HTR-8/SVneo (cell line): ENCODE measurements at regions not wholly inside any gene's neighbourhood (a gene's known extent, or its start where the extent isn't known, plus 50 kb on each side); places are given as distances from the start of the nearest gene placed in this dataset.

Source experiments
- DNase-seq: peaks from one replicate; pipeline ENCODE4 v3.0.0; 2011; ENCODE audit warnings: low spot score, mixed read lengths; ENCODE audit not compliant: insufficient read length
- FAIRE-seq: peaks from 2 replicates; lab custom pipeline; 2011; peaks lifted over from hg19 to GRCh38; lab: Jason Lieb, UNC

DNA sequence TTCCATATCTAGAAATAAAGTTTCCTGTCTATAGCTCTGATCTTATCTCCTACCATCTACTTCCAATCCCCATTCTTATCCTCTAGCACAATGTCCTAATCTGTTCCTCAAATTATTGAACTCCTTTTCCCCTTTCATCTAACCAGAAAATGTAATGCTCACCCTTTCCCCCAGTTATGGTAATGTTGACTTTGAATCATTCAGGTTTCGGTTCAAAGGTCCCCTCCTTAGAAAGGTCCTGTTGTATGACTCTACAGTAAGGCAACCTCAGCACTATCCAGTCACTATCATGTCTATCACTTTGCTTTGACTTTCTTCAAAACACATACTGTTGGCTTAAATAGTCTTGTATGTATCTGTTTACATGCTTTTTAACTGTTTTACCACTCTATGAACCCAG lies 264.2 kb upstream of the PCDH15 start:
- no peak for FAIRE-seq
- no peak for DNase-seq

DNA sequence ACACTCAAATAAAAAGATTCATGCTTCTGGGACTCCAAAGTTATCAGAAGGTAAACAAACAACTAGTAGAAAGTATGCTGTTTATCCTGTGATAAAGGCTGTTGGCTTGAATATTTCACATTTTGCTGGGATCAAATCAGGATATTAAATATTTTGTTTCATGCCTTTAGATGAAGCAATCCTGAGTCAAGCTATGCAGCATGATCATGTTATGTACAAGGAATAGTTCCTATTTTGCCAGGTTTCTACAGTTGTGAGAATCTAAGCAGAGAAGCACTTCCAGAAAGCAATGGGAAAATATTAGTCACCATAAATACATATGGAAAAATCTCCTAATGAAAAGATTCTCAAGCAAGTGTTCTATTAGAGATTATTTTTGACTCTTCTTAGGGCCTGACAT lies 262.8 kb upstream of the PCDH15 start:
- DNase-seq: no peak
- no peak for FAIRE-seq

DNA sequence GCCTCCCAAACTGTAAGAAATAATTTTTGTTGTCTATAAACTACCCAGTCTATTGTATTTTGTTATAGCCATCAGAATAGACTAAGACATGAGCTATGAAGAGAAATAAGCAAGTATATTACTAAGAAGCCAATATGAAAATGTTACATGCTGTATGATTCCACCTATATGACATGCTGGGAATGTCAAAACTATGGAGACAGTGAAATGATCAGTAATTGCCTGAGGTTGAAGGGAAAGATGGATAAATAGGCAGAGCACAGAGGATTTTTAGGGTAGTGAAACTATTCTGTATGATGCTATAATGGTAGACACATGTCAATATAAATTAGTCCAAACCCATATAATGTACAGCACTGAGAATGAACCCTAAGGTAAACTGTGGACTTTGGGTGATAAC lies 261.3 kb upstream of the PCDH15 start:
- DNase-seq: no peak
- FAIRE-seq: no peak

DNA sequence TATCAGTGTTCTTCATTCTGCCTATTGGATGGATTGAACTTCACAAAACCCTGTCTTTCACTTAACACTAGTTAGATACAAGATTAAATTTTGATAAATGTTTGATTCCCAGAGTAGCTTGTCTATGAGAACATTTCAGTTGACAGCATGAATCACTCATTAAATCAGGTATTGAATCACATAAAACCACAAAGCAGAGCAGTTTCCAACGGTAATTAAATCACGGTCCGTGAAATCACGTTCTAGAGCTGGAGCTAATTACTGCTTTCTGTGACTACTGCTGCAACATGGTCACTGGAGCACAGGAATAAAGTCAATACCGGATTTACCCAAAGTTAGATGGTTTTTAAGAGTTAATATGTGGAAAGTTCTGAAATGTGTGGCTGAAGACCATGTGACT lies 257.8 kb upstream of the PCDH15 start:
- DNase-seq (no peak), FAIRE-seq (no peak)

DNA sequence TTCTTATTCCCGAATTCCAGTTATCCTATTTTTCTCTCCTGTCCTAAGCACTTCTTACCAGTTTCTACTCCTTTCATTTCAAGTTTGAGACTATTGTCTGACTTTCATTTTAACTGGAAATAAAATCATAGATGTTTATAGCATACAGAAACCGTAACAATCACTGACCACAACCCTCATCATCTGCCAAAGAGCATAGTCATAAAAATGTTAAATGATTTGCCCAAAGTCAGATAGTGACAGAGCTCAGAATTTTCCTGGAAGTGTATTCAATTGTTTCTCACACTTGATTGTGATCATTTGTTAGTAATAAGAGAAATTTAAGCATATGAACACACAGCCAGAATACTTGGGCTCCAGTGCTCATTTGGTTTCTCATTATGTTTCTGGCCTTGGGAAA lies 250.5 kb upstream of the PCDH15 start:
- DNase-seq (no peak), FAIRE-seq (no peak)

DNA sequence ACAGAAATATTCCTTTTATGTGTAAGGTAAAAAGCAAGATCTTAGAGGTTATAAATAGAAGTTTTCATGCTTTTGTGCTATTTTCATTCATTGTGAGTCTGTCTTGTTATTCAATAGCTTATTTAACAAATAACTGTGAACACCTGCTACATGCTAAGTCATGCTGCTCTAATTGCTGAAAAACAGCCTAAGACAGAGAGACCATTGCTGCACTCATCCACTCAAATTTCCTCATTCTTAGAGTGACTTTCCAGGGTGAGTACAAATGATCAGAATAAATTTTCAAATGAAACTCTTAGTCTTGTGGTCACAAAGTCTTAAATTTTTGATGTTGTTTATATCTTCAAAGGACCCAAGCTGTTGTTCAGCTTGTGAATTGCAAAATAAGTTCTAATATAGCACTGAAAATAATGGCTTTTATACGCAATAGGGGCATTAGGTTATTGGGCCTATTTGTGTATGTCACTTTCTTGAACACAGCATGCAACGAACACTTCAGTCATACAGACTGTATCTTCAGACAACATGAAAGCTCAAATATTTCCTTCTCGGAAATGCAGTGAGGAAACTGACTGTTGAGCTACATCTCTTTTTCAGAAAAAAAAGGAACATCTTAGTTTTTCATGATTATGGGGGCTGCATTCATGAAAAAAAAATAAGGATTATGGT lies 247.9 kb upstream of the PCDH15 start:
- DNase-seq: no peak
- FAIRE-seq: no peak

DNA sequence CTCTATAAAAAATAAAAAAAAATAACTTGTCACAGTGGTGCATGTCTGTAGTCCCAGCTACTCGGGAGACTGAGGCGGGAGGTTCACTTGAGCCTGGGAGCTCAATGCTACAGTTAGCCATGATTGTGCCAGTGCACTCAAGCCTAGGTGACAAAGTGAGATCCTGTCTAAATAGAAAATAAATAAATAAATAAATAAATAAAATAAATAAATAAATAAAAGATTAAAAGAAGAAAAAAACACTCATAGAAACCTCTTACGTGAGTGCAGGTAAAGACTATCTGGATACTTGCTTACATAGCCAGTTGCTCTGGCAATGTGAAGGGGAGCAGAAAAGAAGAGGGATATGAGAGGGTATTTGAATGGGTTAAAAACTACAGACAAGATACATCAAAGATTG lies 242.5 kb upstream of the PCDH15 start:
- FAIRE-seq (no peak), DNase-seq (no peak)

DNA sequence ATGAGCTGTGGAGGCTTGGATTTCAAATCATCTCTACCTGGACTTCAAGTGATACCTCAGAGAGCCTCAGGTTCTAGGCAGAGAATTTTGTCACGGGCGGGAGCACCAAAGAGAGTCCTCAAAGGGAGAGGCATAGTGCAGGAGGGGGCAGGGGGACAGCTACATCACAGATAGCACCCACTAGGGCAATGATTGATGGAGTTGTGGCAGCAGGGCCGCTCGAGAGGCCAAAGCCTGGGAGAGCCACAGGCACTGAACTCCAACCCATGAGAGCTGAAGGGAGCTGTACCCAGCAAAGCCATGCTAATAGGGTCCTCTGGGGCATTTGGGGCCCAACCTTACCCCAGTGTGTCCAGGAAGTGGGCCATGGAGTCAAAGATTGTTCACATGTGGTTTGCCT lies 232.0 kb upstream of the PCDH15 start:
- DNase-seq (no peak), FAIRE-seq (no peak)

DNA sequence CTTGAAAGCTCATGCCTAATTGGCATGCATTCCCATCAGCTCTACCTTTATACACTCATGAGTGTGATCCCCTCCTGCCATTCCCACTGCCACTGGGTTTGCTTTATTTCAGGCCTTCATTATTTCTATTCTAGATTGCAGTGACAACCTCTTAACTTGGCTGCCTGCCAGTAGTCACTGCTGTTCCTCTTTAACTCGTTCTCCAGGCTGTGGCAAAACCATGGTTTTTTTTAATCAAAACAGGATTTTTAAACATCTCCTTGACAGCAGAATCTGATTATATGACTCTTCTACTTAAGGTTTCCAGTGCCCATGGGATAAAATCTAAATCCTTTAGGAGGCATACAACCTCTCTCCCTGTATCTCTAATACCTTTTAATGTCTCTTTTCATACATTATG lies 223.7 kb upstream of the PCDH15 start:
- DNase-seq (no peak), FAIRE-seq (no peak)

DNA sequence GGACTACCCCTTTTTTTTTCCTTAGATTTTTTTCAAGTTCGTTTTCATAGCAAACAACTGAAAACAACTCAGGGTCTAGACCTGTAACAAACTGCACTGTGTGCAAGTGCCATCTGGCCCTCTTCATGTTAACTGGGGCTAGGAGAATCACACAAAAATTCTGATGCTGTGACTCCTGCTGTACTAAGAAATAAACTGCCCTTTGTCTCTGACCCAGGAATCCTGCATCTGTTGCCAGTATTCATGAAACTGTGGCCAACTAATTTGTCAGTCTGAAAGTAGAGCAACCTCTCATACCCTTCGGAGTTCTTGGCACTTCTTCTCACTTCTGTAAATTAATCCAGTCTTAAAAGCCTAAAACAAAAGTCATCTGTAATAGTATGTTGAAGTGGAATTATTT lies 218.4 kb upstream of the PCDH15 start:
- FAIRE-seq (no peak), DNase-seq (no peak)

DNA sequence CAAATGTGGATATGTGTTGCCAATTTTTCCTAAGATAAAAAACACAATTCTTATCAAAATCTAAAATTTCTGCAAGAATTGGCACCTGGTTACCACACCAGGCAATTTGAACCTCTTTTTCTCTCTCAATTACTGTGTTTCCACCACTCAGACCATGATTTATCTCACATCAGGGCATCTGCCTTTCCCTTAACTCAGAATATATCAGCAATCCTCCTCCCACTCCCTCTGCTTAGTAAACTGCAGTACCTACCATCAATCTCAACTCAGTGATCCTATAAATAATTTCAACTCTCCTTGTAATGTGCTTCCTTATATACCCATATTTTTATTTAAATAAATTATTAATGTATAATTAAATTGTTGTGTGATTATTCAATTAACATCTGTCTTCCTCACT lies 212.3 kb upstream of the PCDH15 start:
- FAIRE-seq (no peak), DNase-seq (no peak)

DNA sequence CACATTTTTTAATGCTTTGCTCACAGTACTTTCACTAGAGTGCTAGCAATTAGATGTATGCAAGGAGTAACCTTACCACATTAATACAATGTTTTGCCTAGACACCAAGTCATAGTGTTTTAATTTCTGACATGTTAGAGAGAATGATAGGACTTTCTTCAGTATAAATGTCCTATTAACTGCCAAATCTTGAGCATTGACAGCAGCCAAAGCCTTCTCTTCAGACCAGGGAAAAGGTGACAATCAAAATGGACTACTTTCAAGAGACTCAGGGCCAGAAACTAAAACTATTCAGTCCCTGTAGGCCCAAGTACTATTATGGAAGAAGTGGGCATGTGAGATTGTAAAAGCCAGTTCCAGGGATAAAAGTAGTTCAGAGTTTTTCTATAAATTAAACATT lies 201.4 kb upstream of the PCDH15 start:
- FAIRE-seq: no peak

DNA sequence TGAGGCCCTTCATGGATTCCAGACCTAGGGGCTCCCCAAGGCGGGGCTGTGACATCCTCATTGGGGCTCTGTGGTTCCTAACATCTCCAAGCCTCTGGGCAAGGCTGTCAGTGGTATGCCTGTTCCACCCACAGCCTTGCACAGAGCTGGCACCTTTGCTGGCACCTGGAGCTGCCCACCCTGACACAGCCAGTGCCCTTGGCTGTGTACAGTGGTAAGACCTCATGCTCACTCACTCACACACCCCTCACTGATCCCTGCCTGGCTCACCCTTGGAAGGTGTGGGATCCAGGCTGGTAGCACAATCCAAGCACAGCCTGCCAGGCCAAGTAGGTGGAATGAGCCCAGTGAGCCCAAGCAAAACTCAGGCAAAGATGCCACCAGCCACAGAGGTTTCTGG lies 200.4 kb upstream of the PCDH15 start:
- no peak for FAIRE-seq
- DNase-seq: no peak

More for the DNA sequence above, 201.4 kb upstream of the PCDH15 start:
- no peak for DNase-seq

DNA sequence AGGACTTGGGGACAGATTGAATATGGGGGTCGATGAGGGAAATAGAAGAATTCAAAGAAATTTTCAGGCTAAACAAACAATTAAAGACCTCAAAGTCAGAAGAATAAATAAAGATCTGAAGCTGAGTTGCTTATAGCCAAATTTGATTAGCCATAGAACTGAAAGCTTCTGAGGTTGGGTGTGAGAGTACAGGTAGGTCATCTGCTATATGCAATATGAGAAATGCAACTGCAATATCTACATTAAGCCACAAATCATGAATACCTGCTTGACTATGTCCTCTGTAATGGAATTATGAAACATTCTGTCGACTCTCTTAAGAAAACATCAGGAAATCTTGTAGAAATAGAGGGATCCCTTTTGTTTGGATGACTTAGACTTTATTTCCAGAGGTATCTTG lies 192.1 kb upstream of the PCDH15 start:
- FAIRE-seq (no peak), DNase-seq (no peak)

DNA sequence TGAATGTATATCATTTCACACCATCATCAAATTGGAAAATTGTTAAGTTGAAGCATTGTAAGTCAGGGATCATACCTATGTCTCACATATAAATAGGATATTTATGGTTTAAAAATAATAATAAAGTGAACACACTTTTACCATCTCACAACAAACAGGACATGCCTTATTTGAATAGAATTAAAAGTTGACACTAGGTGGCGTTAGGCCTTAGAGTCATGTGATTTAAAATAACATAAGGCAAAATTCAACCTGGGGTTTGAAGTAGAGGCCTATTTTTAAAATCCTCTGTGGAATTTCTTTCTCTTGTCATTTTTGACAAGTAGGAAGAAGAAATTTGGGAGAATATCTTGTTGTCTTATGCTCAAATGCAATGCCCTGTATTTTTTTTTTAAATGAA lies 184.7 kb upstream of the PCDH15 start:
- DNase-seq: no peak
- no peak for FAIRE-seq

DNA sequence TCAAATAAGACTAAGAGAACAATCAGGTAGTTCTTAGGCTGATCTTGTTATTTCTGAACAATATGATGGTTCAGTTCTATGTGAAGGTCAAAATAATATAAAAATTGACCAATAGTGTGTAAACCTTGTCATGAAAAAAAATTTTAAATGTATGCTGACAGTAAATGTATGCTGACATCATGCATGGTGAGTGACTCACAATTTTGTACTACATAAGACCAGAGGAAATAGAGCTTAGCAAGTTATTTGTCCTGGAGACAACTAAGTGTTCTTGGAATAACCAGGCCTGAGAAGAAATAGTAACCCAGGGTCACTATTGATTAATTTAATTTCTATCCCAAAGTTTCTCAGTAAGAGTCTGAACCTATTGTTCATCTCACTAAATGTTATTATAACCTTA lies 182.2 kb upstream of the PCDH15 start:
- DNase-seq (no peak), FAIRE-seq (no peak)

DNA sequence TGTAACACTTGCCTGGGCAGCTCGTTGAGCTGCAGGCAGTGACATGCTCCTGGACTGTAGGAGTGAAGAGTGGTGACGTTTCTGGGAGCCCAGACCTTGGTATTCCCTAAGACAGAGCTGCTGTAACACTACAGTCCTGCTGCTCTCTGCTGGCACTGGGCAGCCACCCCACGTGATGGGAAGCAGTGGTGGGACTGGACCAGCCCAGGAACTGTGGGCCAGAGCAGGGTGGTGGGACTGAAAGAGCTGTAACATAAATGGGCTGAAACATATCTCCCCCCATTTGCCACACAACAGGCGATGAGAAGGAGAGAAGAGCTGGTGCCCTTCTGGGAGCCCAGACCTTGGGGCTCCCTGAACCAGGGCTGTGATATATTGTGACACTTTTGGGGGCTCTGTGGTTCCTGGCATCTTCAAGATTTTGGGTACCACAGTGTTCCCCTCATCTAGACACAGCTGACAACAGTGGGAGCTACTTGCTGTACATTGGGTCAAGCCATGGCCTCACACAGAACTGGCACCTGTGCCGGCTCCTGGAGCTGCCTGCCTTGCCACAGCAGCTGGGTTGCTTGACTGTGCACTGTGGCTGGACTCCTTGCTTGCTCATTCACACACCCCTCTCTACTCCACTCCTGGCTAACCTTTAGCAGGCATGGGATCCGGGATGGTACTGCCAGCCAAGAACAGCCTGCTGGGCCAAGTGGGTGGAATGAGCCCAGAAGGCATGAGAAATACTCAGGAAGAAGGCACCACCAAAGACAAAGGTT lies 161.3 kb upstream of the PCDH15 start:
- no peak for FAIRE-seq
- DNase-seq: no peak

DNA sequence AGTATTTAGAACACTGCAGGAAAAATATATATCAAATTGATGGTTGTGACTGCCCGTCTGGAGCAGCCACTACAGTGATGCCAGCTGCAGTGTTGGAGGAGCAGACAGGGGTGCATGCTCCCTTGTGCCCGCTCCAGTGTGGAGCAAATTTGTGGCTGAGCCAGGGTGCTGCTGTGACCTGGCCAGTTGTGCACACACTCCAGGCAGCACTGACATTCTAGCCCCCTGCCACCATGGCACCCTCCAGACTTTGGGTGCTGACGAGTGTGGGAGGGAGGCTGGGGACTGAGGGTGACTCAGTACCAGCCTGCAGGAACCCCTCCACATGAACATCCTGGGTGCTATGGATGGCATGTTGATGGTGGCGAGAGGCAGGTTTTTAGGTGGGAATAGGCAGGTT lies 160.0 kb upstream of the PCDH15 start:
- DNase-seq: no peak
- no peak for FAIRE-seq

DNA sequence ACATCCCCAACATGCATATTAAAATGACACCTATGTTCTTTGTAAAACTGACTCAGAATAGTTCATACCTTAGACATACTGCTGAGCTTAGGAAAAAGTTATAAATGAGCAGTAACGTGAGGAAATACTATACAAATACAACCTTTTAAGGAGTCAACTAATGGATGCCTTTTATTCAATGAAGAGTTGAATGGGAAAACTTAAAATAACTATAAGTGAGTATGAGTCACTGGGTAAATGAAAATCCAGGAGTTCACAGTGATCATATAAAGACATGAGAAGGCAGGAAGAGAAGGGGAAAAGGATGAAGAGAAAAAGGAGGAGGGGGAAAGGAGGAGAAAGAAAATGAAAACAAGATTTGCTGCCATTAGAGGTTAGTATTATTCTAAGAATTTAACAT lies 157.8 kb upstream of the PCDH15 start:
- FAIRE-seq (no peak), DNase-seq (no peak)

DNA sequence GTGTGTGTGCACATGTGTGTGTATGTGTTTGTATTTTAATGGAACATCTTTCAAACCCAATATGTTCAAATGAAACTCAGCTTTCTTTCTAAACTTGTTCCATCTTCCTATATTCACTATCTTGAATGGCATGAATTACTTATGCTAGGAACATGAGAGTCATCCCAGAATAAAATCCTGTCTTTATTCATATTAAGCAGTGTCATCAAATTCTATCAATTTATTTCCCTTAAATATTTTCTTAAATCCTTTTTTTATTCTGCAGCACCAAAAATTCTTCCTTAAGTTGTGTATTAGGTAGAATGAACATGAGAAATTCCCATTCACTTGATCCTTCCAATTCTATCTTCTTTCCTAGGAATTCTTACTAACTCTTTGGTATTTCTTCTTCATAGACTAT lies 146.6 kb upstream of the PCDH15 start:
- DNase-seq: no peak
- no peak for FAIRE-seq

DNA sequence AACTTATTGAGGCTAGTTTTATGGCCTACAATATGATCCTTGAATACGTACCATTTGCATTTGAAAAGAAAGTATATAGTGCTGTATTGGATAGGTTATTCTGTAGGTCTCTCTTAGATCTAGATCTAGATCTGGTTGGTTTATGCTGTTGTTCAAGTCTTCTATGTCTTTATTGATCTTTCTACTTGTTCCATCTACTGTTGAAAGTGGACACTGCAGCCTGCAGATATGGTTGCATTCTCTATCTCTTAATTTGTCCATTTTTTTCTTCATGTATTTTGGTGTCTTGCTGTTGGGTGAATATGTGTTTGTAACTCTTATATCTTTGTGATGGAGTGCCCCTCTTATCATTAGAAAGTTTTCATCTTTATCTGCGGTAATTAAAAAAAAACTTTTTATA lies 139.4 kb upstream of the PCDH15 start:
- FAIRE-seq (no peak), DNase-seq (no peak)

DNA sequence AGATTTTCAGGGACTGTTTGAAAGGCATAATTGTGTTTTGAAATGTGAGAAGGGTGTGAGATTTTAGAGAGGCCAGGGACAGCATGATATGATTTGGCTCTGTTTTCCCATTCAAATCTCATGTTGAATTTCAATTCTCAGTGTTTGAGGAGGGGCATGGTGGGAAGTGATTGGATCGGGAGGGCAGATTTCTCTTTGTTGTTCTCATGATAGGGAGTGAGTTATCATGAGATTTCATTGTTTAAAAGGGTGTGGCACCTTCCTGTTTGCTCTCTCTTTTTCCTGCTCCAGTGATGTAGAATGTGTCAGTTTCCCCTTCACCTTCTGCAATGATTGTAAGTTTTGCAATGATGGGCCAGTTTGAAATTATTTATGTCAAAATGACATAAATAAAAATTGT lies 113.0 kb upstream of the PCDH15 start:
- FAIRE-seq (no peak), DNase-seq (no peak)
